ENCODE measurements at regions not wholly inside any gene's neighbourhood (a gene's known extent, or its start where the extent isn't known, plus 50 kb on each side); places are given as distances from the start of the nearest gene placed in this dataset.

DNA sequence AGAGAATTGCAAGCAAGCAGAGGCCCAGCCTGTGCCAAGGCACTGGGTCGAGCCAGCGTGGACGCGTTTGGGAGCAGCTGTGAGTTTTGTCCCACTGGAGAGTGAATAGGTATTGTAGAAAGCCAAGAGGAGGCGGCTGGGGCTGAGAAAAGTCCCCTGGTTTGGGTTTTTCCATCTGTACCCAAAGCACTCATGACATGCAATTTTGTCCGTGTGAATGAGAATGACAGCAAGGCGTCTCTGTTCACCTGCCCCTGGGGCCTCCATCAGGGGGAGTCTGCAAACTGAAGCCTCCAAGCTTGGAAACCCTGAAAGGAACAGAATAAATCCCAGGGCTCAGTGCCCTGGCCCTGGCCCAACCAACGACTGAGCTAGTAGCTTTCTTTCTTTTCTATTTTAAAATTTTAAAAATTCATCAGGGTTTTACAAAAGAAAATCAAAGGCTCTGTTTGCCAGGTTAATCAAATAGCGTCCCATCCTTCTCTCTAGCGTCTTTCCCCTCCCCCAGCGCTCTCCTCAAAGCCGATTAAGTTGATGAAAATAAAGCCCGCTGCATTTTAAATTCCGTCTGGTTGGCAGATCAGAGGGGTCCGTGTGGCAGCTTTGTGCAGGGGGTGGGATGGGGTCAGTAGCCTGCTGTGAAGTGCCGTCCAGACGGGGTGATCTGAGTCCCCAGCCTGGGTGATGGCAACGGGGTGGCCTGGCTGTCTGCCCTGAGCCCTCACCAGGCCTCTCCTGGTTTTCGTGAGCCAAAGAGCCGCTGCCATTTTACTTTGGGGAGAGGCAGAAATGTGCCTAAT lies 171.0 kb downstream of the KATNIP start:
- DNase-seq, result no peak

GRCh38 chr16:27721531-27722181 lies 171.7 kb downstream of the KATNIP start:
- no peak for DNase-seq

DNA sequence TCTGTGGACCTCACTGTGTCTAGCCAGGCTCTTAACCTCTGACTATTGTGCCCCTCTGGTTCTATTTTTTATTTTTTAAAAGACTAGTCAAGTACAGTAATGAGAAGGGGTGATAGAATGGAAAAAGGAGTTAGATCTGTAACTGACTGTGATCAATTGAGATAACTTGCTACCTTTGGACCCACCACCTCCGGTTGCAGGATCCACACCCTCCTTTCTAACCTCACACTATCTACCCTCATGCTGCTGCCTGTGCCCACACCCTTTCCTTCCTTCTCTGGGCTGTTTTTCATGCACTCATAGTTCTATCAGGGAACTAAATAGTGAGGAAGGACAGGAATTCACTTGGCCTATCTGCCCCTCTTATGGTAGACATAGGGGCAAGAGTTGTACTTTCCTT lies 172.3 kb downstream of the KATNIP start:
- no peak for DNase-seq

DNA sequence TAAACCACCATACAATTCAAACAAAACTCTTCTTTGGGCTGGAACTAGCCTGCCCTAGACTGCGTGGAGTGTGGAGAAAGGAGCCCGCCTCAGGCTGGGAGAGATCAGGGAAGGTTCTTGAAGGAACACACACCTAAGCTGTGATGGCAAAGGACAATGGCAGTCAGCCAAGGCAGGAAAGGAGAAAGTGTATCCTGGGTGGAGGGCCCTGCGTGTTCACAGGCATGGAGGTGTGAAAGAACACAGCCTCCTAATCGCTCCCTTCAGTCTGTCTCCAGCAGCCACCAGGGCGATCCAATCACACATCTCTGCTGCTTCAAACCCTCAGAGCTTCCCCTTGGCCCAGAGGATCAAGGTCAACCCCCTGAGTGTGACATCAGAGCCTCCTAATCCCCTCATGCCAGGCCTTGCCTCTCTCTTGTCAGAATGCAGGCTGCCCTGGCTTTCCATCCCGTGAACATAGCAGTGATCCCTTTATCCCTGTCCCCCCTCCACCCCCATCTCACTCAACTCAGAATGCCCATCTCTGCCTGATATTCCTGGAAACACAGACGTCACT lies 173.0 kb downstream of the KATNIP start:
- DNase-seq, result no peak

DNA sequence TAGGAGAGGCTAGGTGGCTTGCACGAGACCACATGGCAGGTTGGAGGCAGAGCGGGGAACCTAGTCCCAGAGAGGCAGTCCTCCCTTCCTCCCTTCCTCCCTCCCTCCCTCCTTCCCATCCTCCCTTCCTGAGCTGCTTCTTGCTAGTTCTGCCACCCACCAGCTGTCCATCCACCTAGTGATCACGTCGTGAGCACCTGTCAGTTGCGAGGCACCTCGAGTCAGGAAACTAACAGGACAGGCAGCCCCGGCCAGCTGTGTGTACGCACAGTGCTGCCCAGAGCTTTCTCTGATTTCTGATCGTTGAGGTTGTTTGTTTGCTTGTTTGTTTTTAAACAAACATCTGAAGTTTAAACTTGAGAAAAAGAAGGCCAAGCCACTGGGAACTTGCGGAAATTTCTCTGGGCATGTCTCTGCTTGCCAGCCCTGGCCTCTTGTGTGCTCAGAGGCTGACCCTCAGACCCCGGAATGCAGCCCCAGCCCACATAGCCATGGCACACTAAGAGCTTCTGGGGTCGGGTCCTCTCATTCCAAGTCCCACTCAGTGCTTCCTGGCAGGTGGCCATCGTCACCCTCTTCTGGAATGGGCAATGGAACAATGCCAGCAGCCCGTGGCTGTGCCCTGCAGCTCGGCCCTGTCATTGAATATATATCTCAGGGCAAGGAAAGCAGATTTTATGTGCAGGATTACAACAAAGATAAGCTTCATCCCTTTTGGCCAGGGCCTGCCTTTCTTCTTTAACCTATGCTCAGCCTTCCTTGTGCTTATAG lies 174.0 kb downstream of the KATNIP start:
- no peak for DNase-seq

GRCh38 chr16:27724482-27725235 lies 174.7 kb downstream of the KATNIP start:
- no peak for DNase-seq

DNA sequence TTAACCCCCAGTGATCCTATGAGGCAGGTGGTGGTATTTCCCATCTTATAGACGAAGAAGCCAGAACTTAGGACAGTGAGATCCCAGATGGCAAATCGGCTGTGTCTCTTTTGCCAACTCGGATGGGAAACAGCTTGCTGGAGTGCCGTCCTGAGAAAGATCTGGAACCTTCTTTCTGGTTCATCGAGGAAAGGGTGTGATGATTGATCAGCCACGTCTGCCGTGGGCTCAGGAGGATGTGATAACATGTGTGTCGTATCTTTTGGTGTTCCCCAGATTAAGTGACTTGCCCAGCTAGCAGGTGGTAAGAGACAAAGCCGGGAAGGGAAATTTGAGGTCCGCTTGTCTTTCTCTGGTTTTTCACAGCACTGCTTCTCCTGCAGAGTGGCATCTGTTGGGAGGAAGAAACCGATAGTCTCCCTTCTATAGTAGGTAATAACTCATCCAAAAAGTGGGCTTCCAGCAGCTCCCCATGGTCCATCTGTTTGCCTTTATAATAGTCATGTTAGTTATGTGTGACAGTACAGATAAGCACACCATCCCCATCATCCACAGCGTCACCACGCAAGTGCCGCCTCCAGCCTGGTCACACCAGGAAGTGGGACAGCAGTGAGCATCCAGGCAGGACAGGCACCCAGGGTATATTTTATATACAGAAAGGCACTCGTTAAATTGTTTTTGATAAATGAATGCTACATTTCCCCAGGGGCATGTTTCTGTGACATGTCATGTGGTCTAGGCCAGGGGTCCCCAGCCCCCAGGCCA lies 175.5 kb downstream of the KATNIP start:
- DNase-seq, result no peak

- no peak for DNase-seq
Observed at GRCh38 chr16:27726621-27727261, 176.8 kb downstream of the KATNIP start.

DNA sequence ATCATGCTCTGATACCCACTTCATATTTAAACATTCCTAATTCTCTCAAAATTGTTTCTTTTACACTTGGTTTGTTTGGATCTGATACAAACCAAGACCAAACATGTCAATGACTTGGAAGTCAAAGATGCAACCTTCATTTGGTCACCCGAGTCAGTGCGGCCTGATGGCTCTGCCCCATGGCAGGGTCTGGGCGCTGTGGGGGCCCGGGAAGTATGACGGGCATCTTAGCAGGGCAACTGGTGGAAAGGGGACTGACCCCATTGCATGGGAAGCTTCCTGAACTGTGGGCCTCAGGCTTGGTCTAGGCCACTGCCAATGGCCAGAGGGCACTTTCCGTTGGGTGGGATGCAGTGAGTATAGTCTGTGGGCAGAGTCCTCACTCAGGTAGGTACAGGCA lies 178.0 kb downstream of the KATNIP start:
- no peak for DNase-seq

DNA sequence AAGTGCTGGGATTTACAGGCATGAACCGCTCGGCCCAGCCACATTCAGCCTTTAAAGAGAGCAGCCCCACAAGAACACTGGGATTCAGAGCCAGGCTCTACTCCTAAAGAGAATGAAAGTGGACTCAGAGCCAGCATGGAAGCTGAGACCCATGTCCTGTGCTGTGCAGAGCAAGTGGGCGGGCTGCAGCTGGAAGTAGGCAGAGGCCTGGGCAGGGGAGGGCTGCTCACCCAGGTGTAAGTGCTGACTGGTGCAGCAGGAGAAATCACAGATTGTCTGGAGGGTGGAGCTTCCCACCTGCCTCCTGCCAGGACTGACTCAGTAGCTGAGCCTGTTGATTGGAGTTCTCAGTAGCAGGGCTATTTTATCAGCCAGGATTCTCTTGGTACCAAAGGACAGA lies 178.7 kb downstream of the KATNIP start:
- DNase-seq, result no peak

- DNase-seq, result no peak
Observed at GRCh38 chr16:27729516-27730304, 179.8 kb downstream of the KATNIP start.

- DNase-seq, result no peak
Observed at GRCh38 chr16:27730661-27731210, 180.8 kb downstream of the KATNIP start.

DNA sequence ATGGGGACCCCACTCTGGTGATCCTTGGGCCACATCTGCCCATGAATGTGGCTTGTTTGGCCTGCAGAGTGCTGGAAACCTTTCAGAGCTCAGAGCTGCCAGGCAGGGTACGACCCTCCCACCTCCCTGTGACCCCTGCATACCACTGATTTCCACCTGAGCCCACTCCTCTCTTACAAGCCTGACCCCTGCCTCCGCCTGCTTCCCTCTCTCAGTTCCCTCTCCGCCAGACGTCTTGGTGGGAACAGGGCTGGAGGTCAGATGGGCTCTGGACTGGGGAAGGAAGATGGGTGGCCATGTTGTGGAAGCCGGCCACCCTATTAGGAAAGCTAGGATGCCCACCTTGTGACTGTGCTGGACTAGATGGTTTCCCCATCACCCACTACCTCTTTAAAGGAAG lies 185.1 kb downstream of the KATNIP start:
- no peak for DNase-seq

GRCh38 chr16:27736431-27736830 lies 186.5 kb downstream of the KATNIP start:
- no peak for DNase-seq

- DNase-seq, result no peak
Observed at GRCh38 chr16:27737513-27737912, 187.6 kb downstream of the KATNIP start.

Data from T-helper 1 cell (primary cell).